IPS DF 6.9 (cell line): ENCODE measurements at regions not wholly inside any gene's neighbourhood (a gene's known extent, or its start where the extent isn't known, plus 50 kb on each side); places are given as distances from the start of the nearest gene placed in this dataset.

ENCODE experiments used
- DNase-seq: peaks from one replicate; pipeline ENCODE4 v3.0.0-alpha.2; 2013; ENCODE audit warnings: low read depth, low spot score
- H3K27ac ChIP-seq: one replicate; pipeline ENCODE4 v1.5.1; 2013; ENCODE audit warnings: low read length, control low read depth
- H3K27me3 ChIP-seq: 2 replicates; pipeline ENCODE4 v1.6.1; 2013; ENCODE audit warnings: mild to moderate bottlenecking, low read length; ENCODE audit not compliant: control insufficient read depth, insufficient read depth
- H3K36me3 ChIP-seq: 2 replicates; pipeline ENCODE4 v1.6.1; 2013; ENCODE audit warnings: low read length; ENCODE audit not compliant: control insufficient read depth, insufficient read depth
- H3K4me1 ChIP-seq: 2 replicates; pipeline ENCODE4 v1.6.1; 2013; ENCODE audit warnings: low read length; ENCODE audit not compliant: control insufficient read depth, insufficient read depth
- H3K4me3 ChIP-seq: 2 replicates; pipeline ENCODE4 v1.5.1; 2013; ENCODE audit warnings: mild to moderate bottlenecking, low read length
- H3K9me3 ChIP-seq: 2 replicates; pipeline ENCODE4 v1.6.1; 2013; ENCODE audit warnings: low read length, inconsistent platforms; ENCODE audit not compliant: control insufficient read depth, insufficient read depth
- WGBS: extraction: QIAGEN DNeasy Blood & Tissue Kit; methylation state at CpG from one replicate; pipeline ENCODE4 v1.1.7; 2013; ENCODE audit warnings: mixed read lengths, missing lambda C conversion rate; ENCODE audit not compliant: insufficient read length, insufficient coverage; 5-methylcytosine and 5-hydroxymethylcytosine counted together

DNA sequence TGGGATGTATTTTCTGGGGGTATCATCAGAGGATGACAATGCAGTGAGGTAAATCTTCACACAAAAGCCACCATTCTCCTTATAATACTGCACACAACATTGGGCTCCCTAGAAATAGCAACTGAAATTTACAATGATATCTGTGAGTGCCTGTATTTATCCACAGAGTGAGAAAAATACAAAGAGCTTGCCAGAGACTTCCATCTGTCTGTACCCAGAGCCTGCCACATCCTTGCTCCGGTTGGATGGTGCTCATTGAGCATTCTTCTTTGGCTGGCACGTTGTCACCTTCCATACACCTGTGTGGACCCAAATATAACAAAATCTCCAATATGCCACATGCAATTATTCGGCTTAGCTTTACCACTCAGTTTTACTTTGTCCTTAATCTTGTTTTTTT, 189.5 kb upstream of the UFM1 start:
- Histone ChIP-seq H3K4me1 (no peaks in the 10 kb centered on the region), H3K4me3 (no peak overlapping the region), H3K9me3 (no peaks in the 10 kb centered on the region), H3K27ac (no peak overlapping the region), H3K27me3 (no peaks in the 10 kb centered on the region), H3K36me3 (no peaks in the 10 kb centered on the region)
- no peak for DNase-seq
- no CpG with 5 or more reads among the region's 3 CpGs for WGBS

DNA sequence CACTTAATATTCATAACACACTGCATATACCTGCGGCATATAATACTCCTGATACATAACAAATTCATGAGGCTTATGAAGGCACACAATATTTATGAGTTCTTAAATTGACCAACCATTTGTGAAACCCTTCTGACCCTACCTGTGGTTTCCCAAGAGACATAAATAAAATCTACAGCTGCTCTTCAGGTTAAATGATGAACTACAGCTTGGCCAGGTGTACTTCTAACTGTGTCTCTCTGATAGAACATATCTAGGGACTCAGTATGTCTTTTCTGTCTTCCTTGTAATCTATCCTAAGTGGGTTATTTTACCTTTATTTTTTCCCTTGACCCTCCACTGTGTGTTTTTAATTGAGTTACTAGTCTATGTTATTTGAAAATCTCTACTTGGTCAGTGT, 189.9 kb upstream of the UFM1 start:
- no peak overlapping the region for H3K27ac ChIP-seq
- H3K4me3 ChIP-seq, result no peak overlapping the region
- no peak for DNase-seq
- WGBS, result no CpG with 5 or more reads among the region's 1 CpG
- H3K4me1 ChIP-seq, result no peaks in the 10 kb centered on the region
- no peaks in the 10 kb centered on the region for H3K27me3 ChIP-seq
- no peaks in the 10 kb centered on the region for H3K36me3 ChIP-seq
- H3K9me3 ChIP-seq, result no peaks in the 10 kb centered on the region

DNA sequence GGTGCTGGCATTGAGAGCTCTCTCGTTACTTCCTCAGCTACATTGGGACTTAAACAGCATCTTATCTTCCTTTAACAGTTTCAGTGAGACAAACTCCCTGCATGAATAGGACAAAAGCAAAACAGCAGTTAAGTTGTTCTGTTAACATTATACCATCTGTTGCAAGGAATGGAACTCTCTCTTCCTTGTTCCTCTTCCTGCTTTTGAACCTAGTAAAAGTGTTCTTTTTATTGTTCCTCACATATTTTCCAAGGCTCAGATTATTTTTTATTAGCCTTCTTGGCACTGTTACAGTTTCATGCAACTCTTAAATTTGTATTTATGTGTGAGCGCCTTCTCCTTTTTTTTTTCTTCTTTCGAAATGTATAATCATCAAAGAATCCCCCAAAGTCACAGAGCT, 202.6 kb upstream of the UFM1 start:
- WGBS, result no CpG with 5 or more reads among the region's 3 CpGs
- H3K9me3 ChIP-seq, result no peaks in the 10 kb centered on the region
- H3K27ac ChIP-seq, result no peak overlapping the region
- H3K4me3 ChIP-seq, result no peak overlapping the region
- no peak for DNase-seq
- H3K36me3 ChIP-seq, result no peaks in the 10 kb centered on the region
- H3K27me3 ChIP-seq, result no peaks in the 10 kb centered on the region
- no peaks in the 10 kb centered on the region for H3K4me1 ChIP-seq

DNA sequence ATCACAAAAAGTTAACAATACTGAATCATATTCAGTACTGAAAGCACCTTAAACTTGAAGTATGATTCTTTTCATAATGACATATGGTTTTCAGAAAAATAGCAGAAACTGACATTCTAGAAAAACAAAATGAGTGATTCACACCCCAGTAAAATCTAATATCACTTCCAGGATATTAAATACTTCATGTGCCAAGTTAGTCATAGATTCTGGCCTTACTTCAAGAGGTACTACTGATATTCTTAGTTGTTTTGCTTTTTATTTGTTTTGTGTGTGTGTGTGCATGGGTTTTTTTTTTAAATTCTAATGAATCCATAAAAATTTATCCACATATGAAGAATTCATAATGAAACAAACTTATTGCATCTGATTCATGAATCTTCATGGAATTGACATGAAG, 207.9 kb upstream of the UFM1 start:
- no peaks in the 10 kb centered on the region for H3K36me3 ChIP-seq
- H3K27ac ChIP-seq, result no peak overlapping the region
- no peaks in the 10 kb centered on the region for H3K27me3 ChIP-seq

DNA sequence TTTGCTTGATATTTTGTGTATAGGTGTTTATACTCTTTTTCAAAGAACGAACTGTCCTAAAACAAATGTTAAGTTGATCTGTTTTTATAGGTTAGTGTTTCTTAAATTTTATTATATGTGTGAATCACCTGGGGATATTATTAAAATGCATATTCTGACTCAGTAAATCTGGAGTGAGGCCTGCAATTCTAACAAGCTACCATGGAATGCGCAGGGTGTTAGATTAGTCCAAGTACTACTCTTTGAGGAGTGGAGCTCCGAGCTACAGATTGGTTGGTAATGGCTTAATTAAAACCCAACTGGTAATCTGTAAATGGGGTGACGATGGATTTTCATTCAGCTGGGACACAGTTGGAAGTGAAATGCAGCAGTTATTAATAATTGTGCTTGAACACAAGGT, 214.1 kb upstream of the UFM1 start:
- no peak overlapping the region for H3K27ac ChIP-seq
- DNase-seq, result no peak
- H3K9me3 ChIP-seq, result no peaks in the 10 kb centered on the region
- H3K4me1 ChIP-seq, result no peaks in the 10 kb centered on the region
- H3K4me3 ChIP-seq, result no peak overlapping the region
- H3K36me3 ChIP-seq, result no peaks in the 10 kb centered on the region
- no CpG with 5 or more reads among the region's 4 CpGs for WGBS
- H3K27me3 ChIP-seq, result no peaks in the 10 kb centered on the region

More for the DNA sequence above, 207.9 kb upstream of the UFM1 start:
- no peak overlapping the region for H3K4me3 ChIP-seq
- no peaks in the 10 kb centered on the region for H3K4me1 ChIP-seq
- no peaks in the 10 kb centered on the region for H3K9me3 ChIP-seq
- DNase-seq, result no peak

DNA sequence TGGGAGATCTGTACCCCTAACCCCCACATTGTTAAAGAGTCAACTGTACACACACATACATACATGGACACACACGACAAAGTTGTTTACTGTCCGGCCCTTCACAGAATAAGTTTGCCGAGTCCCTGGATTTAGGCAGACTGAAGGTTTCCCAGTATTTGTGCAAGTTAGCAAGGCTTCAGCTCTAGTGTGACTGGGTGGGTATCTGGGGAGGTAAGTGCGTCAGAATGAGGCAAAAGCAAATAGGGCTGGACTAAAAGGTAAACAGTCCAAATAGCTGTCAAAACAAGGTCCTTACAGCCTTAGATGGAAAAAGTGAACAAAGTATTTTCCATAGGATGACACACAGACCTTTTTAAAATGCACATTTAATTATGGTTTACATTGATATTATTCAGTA, 228.4 kb upstream of the UFM1 start:
- no peak overlapping the region for H3K27ac ChIP-seq
- H3K36me3 ChIP-seq, result no peaks in the 10 kb centered on the region
- DNase-seq, result no peak
- H3K4me1 ChIP-seq, result no peaks in the 10 kb centered on the region
- WGBS, result no CpG with 5 or more reads among the region's 4 CpGs
- H3K9me3 ChIP-seq, result no peaks in the 10 kb centered on the region
- no peak overlapping the region for H3K4me3 ChIP-seq
- no peaks in the 10 kb centered on the region for H3K27me3 ChIP-seq

DNA sequence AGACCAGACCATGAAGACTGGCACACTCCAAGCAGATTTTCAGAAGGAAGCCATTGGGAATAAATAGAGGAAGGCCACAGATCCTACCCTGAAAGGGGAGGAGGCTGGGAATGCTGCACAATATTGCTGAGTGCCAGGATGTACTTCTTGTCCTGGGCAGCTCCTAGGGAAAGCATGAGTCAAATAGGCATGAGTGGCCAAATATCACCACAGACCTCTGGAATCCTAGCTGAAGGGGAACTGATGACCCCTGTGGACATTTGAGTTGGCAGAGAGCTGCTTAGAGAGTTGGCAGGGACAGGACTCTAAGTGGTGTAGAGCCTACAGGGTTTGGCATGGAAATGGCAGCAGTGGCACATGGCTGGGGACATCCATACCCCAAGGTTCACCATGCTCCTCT, 234.3 kb upstream of the TRPC4 start:
- Histone ChIP-seq H3K4me3 (no peak overlapping the region), H3K36me3 (no peaks in the 10 kb centered on the region), H3K27me3 (no peaks in the 10 kb centered on the region), H3K4me1 (no peaks in the 10 kb centered on the region), H3K9me3 (no peaks in the 10 kb centered on the region), H3K27ac (no peak overlapping the region)
- DNase-seq, result no peak

DNA sequence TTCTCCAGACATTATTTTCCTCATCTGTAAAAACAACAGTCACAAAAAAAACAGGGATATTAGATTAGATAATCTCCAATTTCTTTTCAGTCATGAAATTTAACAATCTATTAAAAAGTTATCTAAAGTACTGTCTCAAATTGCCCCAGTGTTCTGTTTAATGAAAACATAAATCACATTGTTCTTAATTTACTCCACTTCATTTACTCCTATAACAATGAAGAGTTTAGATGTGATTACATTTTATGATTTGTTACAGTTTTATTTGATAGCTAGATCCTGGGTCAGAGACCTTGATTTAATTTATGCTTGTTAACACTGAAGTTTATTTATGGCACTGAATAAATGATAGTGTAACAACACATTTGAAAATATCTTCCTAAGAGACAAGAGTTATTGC, 230.2 kb upstream of the TRPC4 start:
- Histone ChIP-seq H3K36me3 (no peaks in the 10 kb centered on the region), H3K9me3 (no peaks in the 10 kb centered on the region), H3K27ac (no peak overlapping the region), H3K27me3 (no peaks in the 10 kb centered on the region), H3K4me3 (no peak overlapping the region), H3K4me1 (no peaks in the 10 kb centered on the region)
- DNase-seq, result no peak

DNA sequence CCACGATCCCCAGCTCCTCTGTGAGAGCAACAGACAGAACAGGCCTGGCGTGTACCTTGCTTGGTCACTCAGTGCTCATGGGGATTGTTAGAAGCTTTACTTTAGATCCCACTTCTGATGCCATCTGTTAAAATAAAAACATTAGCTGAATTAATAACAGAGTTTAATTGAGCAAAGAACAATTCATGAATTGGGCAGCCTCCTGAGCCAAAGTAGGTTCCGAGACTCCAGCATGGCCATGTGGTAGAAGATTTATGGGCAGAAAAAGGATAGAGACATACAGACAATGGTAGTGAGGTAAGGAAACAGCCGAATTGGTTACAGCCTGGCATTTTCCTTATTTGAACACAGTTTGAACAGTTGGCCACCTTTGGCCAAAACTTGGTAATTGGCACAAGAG, 223.9 kb upstream of the TRPC4 start:
- Histone ChIP-seq H3K27ac (no peak overlapping the region), H3K4me3 (no peak overlapping the region), H3K4me1 (no peaks in the 10 kb centered on the region), H3K36me3 (no peaks in the 10 kb centered on the region), H3K9me3 (no peaks in the 10 kb centered on the region), H3K27me3 (no peaks in the 10 kb centered on the region)
- WGBS, result no CpG with 5 or more reads among the region's 4 CpGs
- no peak for DNase-seq

DNA sequence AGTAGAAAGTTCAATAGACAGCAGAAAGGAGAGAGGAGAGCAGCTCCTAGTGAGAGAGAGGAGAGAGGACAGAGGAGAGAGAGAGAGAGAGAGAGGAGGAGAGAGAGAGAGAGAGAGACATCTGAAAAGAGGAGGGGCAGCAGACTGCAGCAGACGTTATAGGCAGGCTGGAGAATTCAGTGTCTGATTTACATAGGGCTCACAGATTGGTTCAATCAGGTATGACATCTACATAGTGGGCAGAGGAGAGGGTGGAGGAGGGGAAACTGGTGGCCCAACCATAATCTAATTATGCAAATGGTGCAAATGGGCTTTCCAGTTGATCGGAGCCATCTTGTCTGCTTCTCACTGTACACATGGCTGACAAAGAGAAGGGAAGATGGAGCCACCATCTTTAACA, 221.3 kb upstream of the TRPC4 start:
- Histone ChIP-seq H3K4me3 (no peak overlapping the region), H3K4me1 (no peaks in the 10 kb centered on the region), H3K36me3 (no peaks in the 10 kb centered on the region), H3K27ac (no peak overlapping the region), H3K9me3 (no peaks in the 10 kb centered on the region), H3K27me3 (no peaks in the 10 kb centered on the region)
- WGBS, result no CpG with 5 or more reads among the region's 2 CpGs
- DNase-seq, result no peak

DNA sequence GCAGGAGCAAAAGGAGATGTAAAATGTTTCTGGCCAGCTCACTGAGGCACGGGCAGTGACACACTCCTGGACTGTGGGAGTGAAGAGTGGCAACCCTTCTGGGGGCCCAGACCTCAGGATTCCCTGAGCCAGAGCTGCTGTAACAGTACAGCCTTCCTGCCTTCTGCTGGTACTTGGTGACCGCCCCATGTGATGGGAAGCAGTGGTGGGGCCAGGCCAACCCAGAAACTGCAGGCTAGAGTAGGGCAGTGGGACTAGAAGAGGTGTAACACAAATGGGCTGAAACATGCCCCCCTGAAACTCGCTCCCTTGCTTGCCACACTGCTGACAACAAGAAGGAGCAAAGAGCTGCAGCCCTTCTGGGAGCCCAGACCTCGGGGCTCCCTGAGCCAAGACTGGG, 217.1 kb upstream of the TRPC4 start:
- Histone ChIP-seq H3K9me3 (no peaks in the 10 kb centered on the region), H3K4me1 (no peaks in the 10 kb centered on the region), H3K36me3 (no peaks in the 10 kb centered on the region), H3K27ac (no peak overlapping the region), H3K4me3 (no peak overlapping the region), H3K27me3 (no peaks in the 10 kb centered on the region)
- no CpG with 5 or more reads among the region's 4 CpGs for WGBS
- DNase-seq, result no peak

DNA sequence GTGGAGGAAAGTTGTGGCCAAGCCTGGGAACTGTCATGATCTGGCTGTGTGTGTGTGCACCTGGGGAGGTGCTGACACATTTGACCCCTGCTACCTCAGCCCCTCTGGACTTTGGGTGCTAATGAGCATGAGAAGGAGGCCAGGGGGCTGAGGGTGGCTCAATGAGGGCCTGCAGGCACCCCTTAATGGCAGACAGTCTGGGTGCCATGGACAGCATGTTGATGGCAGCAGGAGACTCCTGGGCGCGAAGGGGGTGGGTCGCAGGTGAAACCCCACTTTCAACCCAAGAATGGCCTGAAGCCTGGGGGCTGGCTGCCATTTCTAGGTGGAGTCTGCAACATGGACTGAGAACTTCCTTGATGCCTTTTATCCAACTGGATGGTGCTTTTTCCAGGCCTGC, 216.4 kb upstream of the TRPC4 start:
- Histone ChIP-seq H3K4me1 (no peaks in the 10 kb centered on the region), H3K27ac (no peak overlapping the region), H3K27me3 (no peaks in the 10 kb centered on the region), H3K4me3 (no peak overlapping the region), H3K9me3 (no peaks in the 10 kb centered on the region), H3K36me3 (no peaks in the 10 kb centered on the region)
- no CpG with 5 or more reads among the region's 3 CpGs for WGBS
- DNase-seq, result no peak
